ENCODE measurements at regions not wholly inside any gene's neighbourhood (a gene's known extent, or its start where the extent isn't known, plus 50 kb on each side); places are given as distances from the start of the nearest gene placed in this dataset.
"Not testable (repeated sequence)": the region's sequence is repeated elsewhere in the genome, so short reads cannot be mapped to it uniquely, and the experiment has no call there.

- no peak for FAIRE-seq
- TF ChIP-seq CTCF (IDR thresholded peaks at IDR 0.05; ENCODE audit: insufficient read depth, missing control alignments) = no peak
- DNase-seq (ENCODE audit: insufficient read length, low spot score) = no peak
These were observed 515.7 kb downstream of the FRK start for GRCh38 chr6:115544765-115545671.

GRCh38 chr6:115540077-115540869 lies 520.4 kb downstream of the FRK start:
- DNase-seq (ENCODE audit: insufficient read length, low spot score) (no peak), FAIRE-seq (no peak)
- no peak for TF ChIP-seq CTCF (IDR thresholded peaks at IDR 0.05; ENCODE audit: insufficient read depth, missing control alignments)

- FAIRE-seq (no peak), DNase-seq (ENCODE audit: insufficient read length, low spot score) (no peak)
- TF ChIP-seq CTCF (IDR thresholded peaks at IDR 0.05; ENCODE audit: insufficient read depth, missing control alignments) = no peak
These were observed 521.2 kb downstream of the FRK start for GRCh38 chr6:115539531-115539930.

- FAIRE-seq (no peak), DNase-seq (ENCODE audit: insufficient read length, low spot score) (no peak)
- no peak for TF ChIP-seq CTCF (IDR thresholded peaks at IDR 0.05; ENCODE audit: insufficient read depth, missing control alignments)
These were observed 535.9 kb downstream of the FRK start for GRCh38 chr6:115524821-115525220.

GRCh38 chr6:115521747-115522146 lies 538.9 kb downstream of the FRK start:
- FAIRE-seq; DNase-seq (ENCODE audit: insufficient read length, low spot score): not testable (repeated sequence)

GRCh38 chr6:115514656-115515055 lies 546.0 kb downstream of the FRK start:
- DNase-seq (ENCODE audit: insufficient read length, low spot score) (no peak), FAIRE-seq (no peak)
- no peak for TF ChIP-seq CTCF (IDR thresholded peaks at IDR 0.05; ENCODE audit: insufficient read depth, missing control alignments)

GRCh38 chr6:115512923-115513322 lies 547.8 kb downstream of the FRK start:
- no peak for FAIRE-seq
- TF ChIP-seq CTCF (IDR thresholded peaks at IDR 0.05; ENCODE audit: insufficient read depth, missing control alignments) = no peak
- DNase-seq (ENCODE audit: insufficient read length, low spot score) = no peak
